Transverse colon (tissue), 4 donors: ENCODE measurements at regions not wholly inside any gene's neighbourhood (a gene's known extent, or its start where the extent isn't known, plus 50 kb on each side); places are given as distances from the start of the nearest gene placed in this dataset.

ENCODE experiments used
- POLR2A ChIP-seq: fragments of 450-650 bp; IDR thresholded peaks from one replicate; pipeline ENCODE4 v1.6.1; 2016; ENCODE audit warnings: antibody characterized with exemption, mild to moderate bottlenecking, moderate library complexity
- POLR2AphosphoS5 ChIP-seq, 3 donors: sonication (generic); formaldehyde crosslinking; IDR thresholded peaks; one replicate each; pipeline ENCODE4 v1.6.1; 2016; ENCODE audit warnings: antibody characterized with exemption in 3 of 3
- TF ChIP-seq, protein P1 (sequence below), 5 experiments: fragments of 200-600 bp in 3 of 5; fragments of 450-650 bp in 2 of 5; sonication (generic) in 3 of 5; IDR thresholded peaks; 1 replicate in 2 of 5; 2 replicates in 3 of 5; pipeline ENCODE4 v1.5.1; 2016 to 2017; ENCODE audit warnings: antibody characterized with exemption in 5 of 5, inconsistent platforms in 3 of 5, mild to moderate bottlenecking in 2 of 5, moderate library complexity in 1 of 5

DNA sequence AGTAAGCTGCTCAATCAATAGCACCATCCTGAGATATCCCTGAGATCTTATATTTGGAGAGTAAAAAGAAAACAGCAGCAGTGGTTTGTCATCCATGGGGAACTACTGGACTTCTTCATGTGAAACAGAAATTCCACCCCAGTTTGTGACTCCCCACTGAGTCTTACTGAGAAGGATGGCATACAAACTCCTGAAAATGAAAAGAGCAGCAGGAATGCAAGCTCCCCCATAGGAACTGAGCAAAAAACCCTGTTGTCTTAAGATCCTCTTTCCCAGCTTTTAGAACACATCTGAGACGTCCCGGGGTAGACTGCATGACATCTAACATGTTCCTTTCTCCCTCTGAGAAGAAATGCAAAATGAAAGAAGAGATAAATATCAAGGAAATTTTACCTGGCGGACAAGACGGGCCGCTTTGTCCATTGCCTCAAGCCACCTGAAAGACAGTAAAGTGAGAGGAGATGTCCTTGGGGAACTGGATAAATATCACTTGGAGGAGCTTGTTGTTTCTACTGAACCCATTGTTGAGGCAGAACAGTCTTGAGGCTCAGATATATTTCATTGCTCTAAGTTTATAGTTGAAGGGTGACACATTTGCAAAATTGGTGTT is 117.1 kb downstream of the NUDT12 start:
- TF ChIP-seq POLR2A (no peak), POLR2AphosphoS5 (IDR thresholded peaks at IDR 0.05) (no peak)
- TF ChIP-seq, protein P1, sequence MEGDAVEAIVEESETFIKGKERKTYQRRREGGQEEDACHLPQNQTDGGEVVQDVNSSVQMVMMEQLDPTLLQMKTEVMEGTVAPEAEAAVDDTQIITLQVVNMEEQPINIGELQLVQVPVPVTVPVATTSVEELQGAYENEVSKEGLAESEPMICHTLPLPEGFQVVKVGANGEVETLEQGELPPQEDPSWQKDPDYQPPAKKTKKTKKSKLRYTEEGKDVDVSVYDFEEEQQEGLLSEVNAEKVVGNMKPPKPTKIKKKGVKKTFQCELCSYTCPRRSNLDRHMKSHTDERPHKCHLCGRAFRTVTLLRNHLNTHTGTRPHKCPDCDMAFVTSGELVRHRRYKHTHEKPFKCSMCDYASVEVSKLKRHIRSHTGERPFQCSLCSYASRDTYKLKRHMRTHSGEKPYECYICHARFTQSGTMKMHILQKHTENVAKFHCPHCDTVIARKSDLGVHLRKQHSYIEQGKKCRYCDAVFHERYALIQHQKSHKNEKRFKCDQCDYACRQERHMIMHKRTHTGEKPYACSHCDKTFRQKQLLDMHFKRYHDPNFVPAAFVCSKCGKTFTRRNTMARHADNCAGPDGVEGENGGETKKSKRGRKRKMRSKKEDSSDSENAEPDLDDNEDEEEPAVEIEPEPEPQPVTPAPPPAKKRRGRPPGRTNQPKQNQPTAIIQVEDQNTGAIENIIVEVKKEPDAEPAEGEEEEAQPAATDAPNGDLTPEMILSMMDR (IDR thresholded peaks at IDR 0.05), result no peak
